HCT116 (cell line): ENCODE measurements at regions not wholly inside any gene's neighbourhood (a gene's known extent, or its start where the extent isn't known, plus 50 kb on each side); places are given as distances from the start of the nearest gene placed in this dataset.

ENCODE experiments used
- FOSL1 ChIP-seq: IDR thresholded peaks from 2 replicates; pipeline ENCODE4 v1.6.1; 2012; ENCODE audit warnings: low read depth
- SP1 ChIP-seq: IDR thresholded peaks from 2 replicates; pipeline ENCODE4 v1.6.1; 2012; ENCODE audit warnings: low read depth
- TF ChIP-seq, protein P1 (sequence below): IDR thresholded peaks from 2 replicates; pipeline ENCODE4 v1.6.1; 2011; ENCODE audit warnings: mild to moderate bottlenecking, low read length, moderate library complexity; ENCODE audit not compliant: insufficient replicate concordance; ENCODE audit errors: extremely low read depth

DNA sequence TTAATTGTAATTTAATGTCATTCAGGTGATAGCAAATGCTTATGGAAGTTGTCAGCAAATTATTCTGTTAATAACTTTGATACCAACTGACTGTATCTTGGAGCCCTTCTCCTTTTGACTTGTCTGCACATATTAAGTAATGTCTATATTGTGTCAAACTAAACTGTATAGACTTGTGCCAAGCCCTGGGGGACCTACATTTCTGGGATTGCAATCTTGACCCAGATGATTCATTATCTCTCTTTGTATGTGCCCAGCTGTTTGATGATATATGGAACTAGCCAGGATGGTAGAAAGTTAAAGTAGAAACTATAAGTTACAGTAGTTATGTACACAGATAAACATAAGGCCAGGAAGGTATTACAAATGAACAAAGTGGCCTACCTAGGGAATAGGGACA is 402.8 kb upstream of the RARB start:
- no peak for TF ChIP-seq SP1
- TF ChIP-seq, protein P1, sequence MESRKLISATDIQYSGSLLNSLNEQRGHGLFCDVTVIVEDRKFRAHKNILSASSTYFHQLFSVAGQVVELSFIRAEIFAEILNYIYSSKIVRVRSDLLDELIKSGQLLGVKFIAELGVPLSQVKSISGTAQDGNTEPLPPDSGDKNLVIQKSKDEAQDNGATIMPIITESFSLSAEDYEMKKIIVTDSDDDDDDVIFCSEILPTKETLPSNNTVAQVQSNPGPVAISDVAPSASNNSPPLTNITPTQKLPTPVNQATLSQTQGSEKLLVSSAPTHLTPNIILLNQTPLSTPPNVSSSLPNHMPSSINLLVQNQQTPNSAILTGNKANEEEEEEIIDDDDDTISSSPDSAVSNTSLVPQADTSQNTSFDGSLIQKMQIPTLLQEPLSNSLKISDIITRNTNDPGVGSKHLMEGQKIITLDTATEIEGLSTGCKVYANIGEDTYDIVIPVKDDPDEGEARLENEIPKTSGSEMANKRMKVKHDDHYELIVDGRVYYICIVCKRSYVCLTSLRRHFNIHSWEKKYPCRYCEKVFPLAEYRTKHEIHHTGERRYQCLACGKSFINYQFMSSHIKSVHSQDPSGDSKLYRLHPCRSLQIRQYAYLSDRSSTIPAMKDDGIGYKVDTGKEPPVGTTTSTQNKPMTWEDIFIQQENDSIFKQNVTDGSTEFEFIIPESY: no peak
- no peak for TF ChIP-seq FOSL1
